NOMO-1 (cell line): ENCODE measurements at regions not wholly inside any gene's neighbourhood (a gene's known extent, or its start where the extent isn't known, plus 50 kb on each side); places are given as distances from the start of the nearest gene placed in this dataset.

Source experiments
- DNase-seq, 2 experiments: peaks; one replicate each; lab custom pipeline; 2025; ENCODE audit not compliant: unreplicated experiment in 2 of 2; lab: John Stamatoyannopoulos, UW

GRCh38 chr18:34583895-34584294 lies 126.2 kb upstream of the DTNA start:
- DNase-seq = no peak

GRCh38 chr18:34590503-34590902 lies 119.6 kb upstream of the DTNA start:
- no peak for DNase-seq

GRCh38 chr18:34591920-34592444 lies 118.1 kb upstream of the DTNA start:
- no peak for DNase-seq

- no peak for DNase-seq
These were observed 117.6 kb upstream of the DTNA start for GRCh38 chr18:34592481-34592880.

GRCh38 chr18:34592961-34593382 lies 117.1 kb upstream of the DTNA start:
- no peak for DNase-seq

- no peak for DNase-seq
These were observed 115.8 kb upstream of the DTNA start for GRCh38 chr18:34594266-34594665.

- DNase-seq = no peak
These were observed 114.4 kb upstream of the DTNA start for GRCh38 chr18:34595690-34596089.

GRCh38 chr18:34598120-34598635 lies 111.9 kb upstream of the DTNA start:
- no peak for DNase-seq

- no peak for DNase-seq
These were observed 109.9 kb upstream of the DTNA start for GRCh38 chr18:34600158-34600557.

- no peak for DNase-seq
These were observed 109.0 kb upstream of the DTNA start for GRCh38 chr18:34600874-34601656.

GRCh38 chr18:34604591-34604990 lies 105.5 kb upstream of the DTNA start:
- DNase-seq = peak; percentile 73 to 85

- DNase-seq = no peak
These were observed 103.2 kb upstream of the DTNA start for GRCh38 chr18:34606851-34607250.

- DNase-seq = no peak
These were observed 102.0 kb upstream of the DTNA start for GRCh38 chr18:34608064-34608463.

GRCh38 chr18:34609986-34610648 lies 100.0 kb upstream of the DTNA start:
- DNase-seq = no peak

GRCh38 chr18:34611904-34612303 lies 98.2 kb upstream of the DTNA start:
- no peak for DNase-seq

- DNase-seq = no peak
These were observed 89.7 kb upstream of the DTNA start for GRCh38 chr18:34620258-34620861.

- DNase-seq = no peak
These were observed 86.5 kb upstream of the DTNA start for GRCh38 chr18:34623557-34623956.

GRCh38 chr18:34624551-34624950 lies 85.5 kb upstream of the DTNA start:
- no peak for DNase-seq

- DNase-seq = no peak
These were observed 83.5 kb upstream of the DTNA start for GRCh38 chr18:34626404-34627136.

GRCh38 chr18:34627137-34627920 lies 82.8 kb upstream of the DTNA start:
- DNase-seq = no peak
